ENCODE measurements at regions not wholly inside any gene's neighbourhood (a gene's known extent, or its start where the extent isn't known, plus 50 kb on each side); places are given as distances from the start of the nearest gene placed in this dataset.

DNA sequence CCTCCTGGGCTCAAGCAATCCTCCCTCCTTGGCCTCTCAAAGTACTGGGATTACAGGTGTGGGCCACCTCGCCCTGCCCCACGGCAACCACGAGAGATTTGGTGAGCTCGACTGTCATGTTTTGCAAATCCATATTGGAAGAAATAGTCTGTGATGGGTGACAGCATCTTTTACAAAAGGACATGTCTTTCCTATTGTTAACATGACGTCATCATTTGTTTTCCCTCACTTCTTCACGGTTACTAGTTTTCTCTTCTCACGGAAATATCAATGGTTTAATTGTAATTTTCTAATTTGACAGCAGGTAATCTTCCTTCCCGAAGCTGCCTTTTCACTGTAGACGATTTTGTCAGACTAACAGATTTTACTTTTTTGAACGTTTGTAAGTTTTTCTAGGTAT, 110.8 kb upstream of the GREM2 start:
- TF ChIP-seq POLR2AphosphoS5 (IDR thresholded peaks at IDR 0.05), result no peak
- TF ChIP-seq, protein P1, sequence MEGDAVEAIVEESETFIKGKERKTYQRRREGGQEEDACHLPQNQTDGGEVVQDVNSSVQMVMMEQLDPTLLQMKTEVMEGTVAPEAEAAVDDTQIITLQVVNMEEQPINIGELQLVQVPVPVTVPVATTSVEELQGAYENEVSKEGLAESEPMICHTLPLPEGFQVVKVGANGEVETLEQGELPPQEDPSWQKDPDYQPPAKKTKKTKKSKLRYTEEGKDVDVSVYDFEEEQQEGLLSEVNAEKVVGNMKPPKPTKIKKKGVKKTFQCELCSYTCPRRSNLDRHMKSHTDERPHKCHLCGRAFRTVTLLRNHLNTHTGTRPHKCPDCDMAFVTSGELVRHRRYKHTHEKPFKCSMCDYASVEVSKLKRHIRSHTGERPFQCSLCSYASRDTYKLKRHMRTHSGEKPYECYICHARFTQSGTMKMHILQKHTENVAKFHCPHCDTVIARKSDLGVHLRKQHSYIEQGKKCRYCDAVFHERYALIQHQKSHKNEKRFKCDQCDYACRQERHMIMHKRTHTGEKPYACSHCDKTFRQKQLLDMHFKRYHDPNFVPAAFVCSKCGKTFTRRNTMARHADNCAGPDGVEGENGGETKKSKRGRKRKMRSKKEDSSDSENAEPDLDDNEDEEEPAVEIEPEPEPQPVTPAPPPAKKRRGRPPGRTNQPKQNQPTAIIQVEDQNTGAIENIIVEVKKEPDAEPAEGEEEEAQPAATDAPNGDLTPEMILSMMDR (IDR thresholded peaks at IDR 0.05 in 8 of 11, conservative IDR thresholded peaks at IDR 0.05 in 3 of 11), result no peak
